Lower lobe of right lung (tissue), 2 donors: ENCODE measurements at regions not wholly inside any gene's neighbourhood (a gene's known extent, or its start where the extent isn't known, plus 50 kb on each side); places are given as distances from the start of the nearest gene placed in this dataset.

Experiments
- ATAC-seq, 2 donors: fragments of 200-7000 bp; cut with Tn5 transposase; one replicate each; pipeline ENCODE4 v1.9.1; 2020 to 2022; ENCODE audit warnings: mild to moderate bottlenecking in 2 of 2, moderate library complexity in 2 of 2
- DNase-seq: peaks from one replicate; pipeline ENCODE4 v3.0.0-alpha.2; 2020
- H3K27ac ChIP-seq: fragments of 200-600 bp; one replicate; pipeline ENCODE4 v1.8.0; 2022
- H3K27me3 ChIP-seq: fragments of 200-600 bp; one replicate; pipeline ENCODE4 v1.8.0; 2022; ENCODE audit warnings: low read depth
- H3K36me3 ChIP-seq: fragments of 200-600 bp; one replicate; pipeline ENCODE4 v1.8.0; 2022; ENCODE audit warnings: mild to moderate bottlenecking
- H3K4me1 ChIP-seq: fragments of 200-600 bp; one replicate; pipeline ENCODE4 v1.8.0; 2022
- H3K4me3 ChIP-seq: fragments of 200-600 bp; one replicate; pipeline ENCODE4 v1.8.0; 2022; ENCODE audit warnings: mild to moderate bottlenecking
- H3K9me3 ChIP-seq: fragments of 200-600 bp; one replicate; pipeline ENCODE4 v1.8.0; 2022
- intact Hi-C: fragments of 100-400 bp; cut with DNase I; formaldehyde crosslinking; loops from one replicate; pipeline ENCODE4 v1.11.0; 2022
- TF ChIP-seq, protein P1 (sequence below): fragments of 200-600 bp; IDR thresholded peaks from one replicate; pipeline ENCODE4 v1.8.0; 2022; ENCODE audit warnings: antibody characterized with exemption, mild to moderate bottlenecking
- donor health status: DM: no; HTN: yes; CAD: no; lungs with severe emphysema.

DNA sequence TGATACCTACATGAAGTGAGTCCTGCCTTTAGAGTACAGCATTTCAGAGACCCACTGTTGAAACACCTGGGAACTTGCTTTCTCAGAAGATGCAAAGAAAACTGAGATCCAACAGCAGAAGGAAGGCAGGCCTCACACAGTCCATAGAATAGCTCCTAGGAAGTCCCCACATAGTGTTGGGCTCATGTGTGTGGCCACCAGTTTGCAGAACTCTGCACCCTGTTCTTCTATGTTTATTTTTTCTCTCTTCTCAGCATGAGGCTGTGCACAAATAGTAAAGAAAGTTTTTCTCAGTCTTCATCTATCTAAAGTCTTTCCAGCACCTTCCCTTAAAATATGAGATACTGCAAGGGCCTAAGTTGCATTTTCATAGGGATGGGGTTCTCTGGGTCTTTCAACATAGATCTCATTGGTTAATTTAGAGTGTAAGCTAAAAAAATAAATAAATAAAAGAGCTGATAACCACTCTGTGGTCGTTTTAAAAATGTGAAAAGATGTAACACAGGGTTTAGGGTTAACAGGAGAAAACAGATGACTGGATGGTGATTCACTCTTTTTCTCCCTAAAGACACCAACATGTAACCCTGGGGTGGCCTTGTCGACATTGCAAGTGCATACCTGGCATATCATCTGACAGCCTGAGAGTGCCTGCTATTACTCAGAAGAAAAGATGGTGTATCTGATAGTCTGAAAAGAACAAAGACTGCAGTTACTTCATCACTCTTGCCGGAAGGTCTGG is 94.6 kb downstream of the ZC3H11B start:
- no peak overlapping the region for H3K4me3 ChIP-seq
- no peaks in the 10 kb centered on the region for H3K36me3 ChIP-seq
- no peaks in the 10 kb centered on the region for H3K27me3 ChIP-seq
- no peaks in the 10 kb centered on the region for H3K4me1 ChIP-seq
- TF ChIP-seq, protein P1, sequence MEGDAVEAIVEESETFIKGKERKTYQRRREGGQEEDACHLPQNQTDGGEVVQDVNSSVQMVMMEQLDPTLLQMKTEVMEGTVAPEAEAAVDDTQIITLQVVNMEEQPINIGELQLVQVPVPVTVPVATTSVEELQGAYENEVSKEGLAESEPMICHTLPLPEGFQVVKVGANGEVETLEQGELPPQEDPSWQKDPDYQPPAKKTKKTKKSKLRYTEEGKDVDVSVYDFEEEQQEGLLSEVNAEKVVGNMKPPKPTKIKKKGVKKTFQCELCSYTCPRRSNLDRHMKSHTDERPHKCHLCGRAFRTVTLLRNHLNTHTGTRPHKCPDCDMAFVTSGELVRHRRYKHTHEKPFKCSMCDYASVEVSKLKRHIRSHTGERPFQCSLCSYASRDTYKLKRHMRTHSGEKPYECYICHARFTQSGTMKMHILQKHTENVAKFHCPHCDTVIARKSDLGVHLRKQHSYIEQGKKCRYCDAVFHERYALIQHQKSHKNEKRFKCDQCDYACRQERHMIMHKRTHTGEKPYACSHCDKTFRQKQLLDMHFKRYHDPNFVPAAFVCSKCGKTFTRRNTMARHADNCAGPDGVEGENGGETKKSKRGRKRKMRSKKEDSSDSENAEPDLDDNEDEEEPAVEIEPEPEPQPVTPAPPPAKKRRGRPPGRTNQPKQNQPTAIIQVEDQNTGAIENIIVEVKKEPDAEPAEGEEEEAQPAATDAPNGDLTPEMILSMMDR: no peak
- H3K9me3 ChIP-seq: no peaks in the 10 kb centered on the region
- no peak for DNase-seq
- ATAC-seq: no peak
- no peak overlapping the region for H3K27ac ChIP-seq
- intact Hi-C loops: no loop called here

DNA sequence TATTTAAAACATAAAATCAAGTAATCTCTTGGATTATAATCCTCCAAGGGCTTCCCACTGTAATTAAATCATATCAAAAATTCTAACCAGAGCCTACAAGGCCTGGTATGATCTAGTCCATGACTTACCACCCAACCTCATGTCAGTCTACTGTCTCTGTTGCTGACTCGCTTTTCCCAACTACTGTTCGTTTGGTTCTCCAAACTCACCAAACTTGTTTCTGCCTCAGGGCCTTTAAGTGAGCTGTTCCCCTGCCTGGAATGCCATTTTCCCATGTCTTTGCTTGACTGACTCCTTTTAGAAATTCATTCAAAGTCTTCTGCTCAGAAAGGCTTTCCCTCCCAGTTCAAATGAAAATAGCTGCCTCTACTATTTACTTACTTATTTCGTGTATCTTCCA is 95.9 kb downstream of the ZC3H11B start:
- no peaks in the 10 kb centered on the region for H3K27me3 ChIP-seq
- ATAC-seq (no peak), DNase-seq (no peak)
- intact Hi-C loops: no loop called here
- H3K4me1 ChIP-seq: no peaks in the 10 kb centered on the region
- TF ChIP-seq, protein P1: no peak
- no peak overlapping the region for H3K27ac ChIP-seq
- H3K4me3 ChIP-seq: no peak overlapping the region
- H3K9me3 ChIP-seq: no peaks in the 10 kb centered on the region
- no peaks in the 10 kb centered on the region for H3K36me3 ChIP-seq

DNA sequence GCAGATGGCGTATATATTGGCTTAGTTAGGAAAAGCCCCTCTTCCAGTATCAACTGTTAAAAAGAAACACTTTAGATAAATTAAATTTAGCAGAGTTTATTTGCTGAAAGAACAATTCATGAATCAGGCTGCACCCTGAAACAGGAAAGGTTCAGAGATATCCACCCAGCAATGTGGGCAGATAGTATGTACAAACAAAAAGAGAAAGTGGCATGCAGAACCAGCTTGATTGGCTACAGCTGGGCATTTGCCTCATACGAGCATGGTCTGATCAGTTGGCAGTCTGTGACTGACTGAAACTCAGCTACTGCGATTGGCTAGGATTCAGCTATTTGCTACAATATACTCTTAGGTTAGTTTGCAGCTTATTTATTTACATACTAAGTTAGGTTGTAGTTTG is 98.2 kb downstream of the ZC3H11B start:
- Histone ChIP-seq H3K27ac (no peak overlapping the region), H3K9me3 (no peaks in the 10 kb centered on the region), H3K27me3 (no peaks in the 10 kb centered on the region), H3K4me3 (no peak overlapping the region), H3K36me3 (no peaks in the 10 kb centered on the region), H3K4me1 (no peaks in the 10 kb centered on the region)
- intact Hi-C loops: no loop called here
- TF ChIP-seq, protein P1: no peak
- DNase-seq (no peak), ATAC-seq (no peak)

DNA sequence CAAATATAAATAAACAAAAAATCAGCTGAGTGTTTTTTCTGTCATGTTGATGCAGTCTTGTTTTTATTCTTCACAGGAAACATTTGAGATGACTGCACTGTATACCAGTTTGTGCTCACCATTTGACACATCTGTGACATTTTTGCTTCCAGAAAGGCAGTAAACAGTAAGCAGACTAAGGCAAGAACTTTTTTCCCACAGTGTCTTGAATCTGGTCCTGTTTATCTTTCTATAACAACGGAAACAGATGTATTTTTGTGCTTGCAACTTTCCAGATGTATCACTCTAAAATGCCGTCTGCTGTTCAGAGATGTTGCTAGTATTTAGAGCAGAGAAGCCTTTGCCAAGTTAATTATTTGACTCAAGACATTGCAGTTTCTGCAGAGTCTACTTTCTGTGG is 105.5 kb downstream of the ZC3H11B start:
- H3K27ac ChIP-seq: no peak overlapping the region
- no peaks in the 10 kb centered on the region for H3K36me3 ChIP-seq
- H3K4me1 ChIP-seq: no peaks in the 10 kb centered on the region
- H3K27me3 ChIP-seq: no peaks in the 10 kb centered on the region
- H3K9me3 ChIP-seq: no peaks in the 10 kb centered on the region
- no peak overlapping the region for H3K4me3 ChIP-seq
- TF ChIP-seq, protein P1: no peak
- no peak for ATAC-seq
- intact Hi-C loops: no loop called here
- no peak for DNase-seq

DNA sequence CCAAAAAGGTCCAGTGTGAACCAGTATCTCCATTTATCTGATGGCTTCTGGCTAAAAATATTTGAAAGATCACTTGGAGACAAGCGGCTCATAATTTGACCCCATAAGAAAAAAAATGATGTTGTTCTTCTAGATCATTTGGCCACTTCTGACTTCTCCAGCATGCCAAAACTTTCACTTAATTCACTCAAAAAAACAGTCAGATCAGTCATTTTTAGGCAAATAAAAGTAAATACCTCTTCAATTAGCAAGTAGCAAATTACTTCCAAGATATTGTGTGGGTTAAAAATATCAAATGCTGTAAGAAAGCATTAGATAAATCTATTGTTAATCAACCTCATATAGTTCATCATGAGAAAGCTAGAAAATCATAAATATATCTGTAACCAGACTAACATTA is 106.0 kb downstream of the ZC3H11B start:
- H3K36me3 ChIP-seq: no peaks in the 10 kb centered on the region
- intact Hi-C loops: no loop called here
- H3K27me3 ChIP-seq: no peaks in the 10 kb centered on the region
- TF ChIP-seq, protein P1: no peak
- H3K9me3 ChIP-seq: no peaks in the 10 kb centered on the region
- H3K4me3 ChIP-seq: no peak overlapping the region
- H3K27ac ChIP-seq: no peak overlapping the region
- no peak for ATAC-seq
- H3K4me1 ChIP-seq: no peaks in the 10 kb centered on the region
- DNase-seq: no peak
